ENCODE measurements at regions not wholly inside any gene's neighbourhood (a gene's known extent, or its start where the extent isn't known, plus 50 kb on each side); places are given as distances from the start of the nearest gene placed in this dataset.

DNA sequence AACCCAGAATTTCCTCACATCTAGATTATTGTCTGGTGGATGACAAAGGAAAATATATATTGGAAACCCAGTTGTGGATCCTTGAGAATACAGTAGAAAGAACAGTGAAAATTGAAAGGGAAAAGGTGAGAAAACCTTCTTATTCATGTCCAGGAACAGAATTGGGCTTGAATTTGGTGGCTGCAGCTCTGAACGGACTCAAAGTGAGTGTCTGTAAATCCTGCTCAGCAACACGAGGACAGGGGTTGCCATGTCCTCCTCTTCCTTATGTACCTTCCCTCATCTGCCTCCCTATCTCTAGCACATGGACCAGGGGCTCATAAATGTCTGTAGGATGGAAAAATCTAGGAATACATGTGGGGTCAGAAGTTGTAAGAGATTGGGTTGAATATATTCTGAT lies 152.2 kb downstream of the RPIA start:
- TF ChIP-seq, protein P1, sequence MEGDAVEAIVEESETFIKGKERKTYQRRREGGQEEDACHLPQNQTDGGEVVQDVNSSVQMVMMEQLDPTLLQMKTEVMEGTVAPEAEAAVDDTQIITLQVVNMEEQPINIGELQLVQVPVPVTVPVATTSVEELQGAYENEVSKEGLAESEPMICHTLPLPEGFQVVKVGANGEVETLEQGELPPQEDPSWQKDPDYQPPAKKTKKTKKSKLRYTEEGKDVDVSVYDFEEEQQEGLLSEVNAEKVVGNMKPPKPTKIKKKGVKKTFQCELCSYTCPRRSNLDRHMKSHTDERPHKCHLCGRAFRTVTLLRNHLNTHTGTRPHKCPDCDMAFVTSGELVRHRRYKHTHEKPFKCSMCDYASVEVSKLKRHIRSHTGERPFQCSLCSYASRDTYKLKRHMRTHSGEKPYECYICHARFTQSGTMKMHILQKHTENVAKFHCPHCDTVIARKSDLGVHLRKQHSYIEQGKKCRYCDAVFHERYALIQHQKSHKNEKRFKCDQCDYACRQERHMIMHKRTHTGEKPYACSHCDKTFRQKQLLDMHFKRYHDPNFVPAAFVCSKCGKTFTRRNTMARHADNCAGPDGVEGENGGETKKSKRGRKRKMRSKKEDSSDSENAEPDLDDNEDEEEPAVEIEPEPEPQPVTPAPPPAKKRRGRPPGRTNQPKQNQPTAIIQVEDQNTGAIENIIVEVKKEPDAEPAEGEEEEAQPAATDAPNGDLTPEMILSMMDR (IDR thresholded peaks at IDR 0.05) = no peak
- TF ChIP-seq NR2C2 (CRISPR knock-in tag; IDR thresholded peaks at IDR 0.05) (no peak), ZNF416 (CRISPR knock-in tag; IDR thresholded peaks at IDR 0.05) (no peak), ATF1 (CRISPR knock-in tag; IDR thresholded peaks at IDR 0.05) (no peak), FOXJ3 (CRISPR knock-in tag; IDR thresholded peaks at IDR 0.05; ENCODE audit: borderline replicate concordance) (no peak), ETV6 (CRISPR knock-in tag; IDR thresholded peaks at IDR 0.05) (no peak), CREM (CRISPR knock-in tag; IDR thresholded peaks at IDR 0.05) (no peak), TCF7 (CRISPR knock-in tag; IDR thresholded peaks at IDR 0.05; ENCODE audit: low read depth) (no peak), NFE2L1 (CRISPR knock-in tag; IDR thresholded peaks at IDR 0.05) (no peak), CBFB (CRISPR knock-in tag; IDR thresholded peaks at IDR 0.05; ENCODE audit: low read depth) (no peak)
- TF ChIP-seq, protein P2, sequence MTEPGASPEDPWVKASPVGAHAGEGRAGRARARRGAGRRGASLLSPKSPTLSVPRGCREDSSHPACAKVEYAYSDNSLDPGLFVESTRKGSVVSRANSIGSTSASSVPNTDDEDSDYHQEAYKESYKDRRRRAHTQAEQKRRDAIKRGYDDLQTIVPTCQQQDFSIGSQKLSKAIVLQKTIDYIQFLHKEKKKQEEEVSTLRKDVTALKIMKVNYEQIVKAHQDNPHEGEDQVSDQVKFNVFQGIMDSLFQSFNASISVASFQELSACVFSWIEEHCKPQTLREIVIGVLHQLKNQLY (CRISPR knock-in tag; IDR thresholded peaks at IDR 0.05) = no peak
- TF ChIP-seq, protein P3, sequence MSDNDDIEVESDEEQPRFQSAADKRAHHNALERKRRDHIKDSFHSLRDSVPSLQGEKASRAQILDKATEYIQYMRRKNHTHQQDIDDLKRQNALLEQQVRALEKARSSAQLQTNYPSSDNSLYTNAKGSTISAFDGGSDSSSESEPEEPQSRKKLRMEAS (CRISPR knock-in tag; IDR thresholded peaks at IDR 0.05) = no peak
- TF ChIP-seq, protein P4, sequence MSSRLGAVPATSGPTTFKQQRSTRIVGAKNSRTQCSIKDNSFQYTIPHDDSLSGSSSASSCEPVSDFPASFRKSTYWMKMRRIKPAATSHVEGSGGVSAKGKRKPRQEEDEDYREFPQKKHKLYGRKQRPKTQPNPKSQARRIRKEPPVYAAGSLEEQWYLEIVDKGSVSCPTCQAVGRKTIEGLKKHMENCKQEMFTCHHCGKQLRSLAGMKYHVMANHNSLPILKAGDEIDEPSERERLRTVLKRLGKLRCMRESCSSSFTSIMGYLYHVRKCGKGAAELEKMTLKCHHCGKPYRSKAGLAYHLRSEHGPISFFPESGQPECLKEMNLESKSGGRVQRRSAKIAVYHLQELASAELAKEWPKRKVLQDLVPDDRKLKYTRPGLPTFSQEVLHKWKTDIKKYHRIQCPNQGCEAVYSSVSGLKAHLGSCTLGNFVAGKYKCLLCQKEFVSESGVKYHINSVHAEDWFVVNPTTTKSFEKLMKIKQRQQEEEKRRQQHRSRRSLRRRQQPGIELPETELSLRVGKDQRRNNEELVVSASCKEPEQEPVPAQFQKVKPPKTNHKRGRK (CRISPR knock-in tag; IDR thresholded peaks at IDR 0.05; ENCODE audit: borderline replicate concordance) = no peak
